ENCODE measurements at regions not wholly inside any gene's neighbourhood (a gene's known extent, or its start where the extent isn't known, plus 50 kb on each side); places are given as distances from the start of the nearest gene placed in this dataset.
A peak's percentile ranks its signal among the peaks of the same experiment; 100 is the strongest.

DNA sequence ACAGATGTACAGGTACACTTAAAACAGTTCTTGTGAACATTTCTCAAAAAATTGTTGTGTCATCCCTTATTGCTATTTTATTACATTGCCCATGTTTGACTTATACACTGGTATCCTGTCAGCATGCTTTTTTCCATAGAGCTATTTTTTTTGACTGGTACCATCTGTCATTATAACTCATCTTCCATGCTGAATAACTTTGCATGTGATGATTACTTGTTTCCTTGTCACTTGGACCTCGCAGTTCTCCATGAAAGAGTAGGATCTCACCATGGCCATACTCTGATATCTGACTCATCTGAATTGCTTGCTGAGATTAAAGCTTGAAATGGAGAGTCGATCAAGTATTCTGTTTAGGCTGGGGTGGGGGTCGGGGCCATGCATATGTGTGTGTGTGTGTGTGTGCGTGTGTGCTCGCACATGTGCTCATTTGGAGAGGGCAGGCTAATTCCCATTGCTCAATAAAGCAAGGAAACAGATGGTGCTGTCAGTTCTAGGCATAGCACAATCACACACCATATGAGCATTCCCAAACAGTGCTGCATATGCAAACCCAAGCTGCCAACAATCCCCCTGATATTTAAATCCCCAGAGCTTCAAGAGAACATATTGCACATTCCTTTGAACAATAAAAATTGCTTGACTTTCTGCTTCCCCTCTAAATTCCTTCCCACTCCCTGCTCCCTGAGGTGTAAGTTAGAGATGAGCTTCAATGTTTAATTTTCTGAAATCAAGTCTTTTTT is 62.9 kb downstream of the NHLRC3 start:
- no peak for DNase-seq (ENCODE audit: low read depth, low spot score)

DNA sequence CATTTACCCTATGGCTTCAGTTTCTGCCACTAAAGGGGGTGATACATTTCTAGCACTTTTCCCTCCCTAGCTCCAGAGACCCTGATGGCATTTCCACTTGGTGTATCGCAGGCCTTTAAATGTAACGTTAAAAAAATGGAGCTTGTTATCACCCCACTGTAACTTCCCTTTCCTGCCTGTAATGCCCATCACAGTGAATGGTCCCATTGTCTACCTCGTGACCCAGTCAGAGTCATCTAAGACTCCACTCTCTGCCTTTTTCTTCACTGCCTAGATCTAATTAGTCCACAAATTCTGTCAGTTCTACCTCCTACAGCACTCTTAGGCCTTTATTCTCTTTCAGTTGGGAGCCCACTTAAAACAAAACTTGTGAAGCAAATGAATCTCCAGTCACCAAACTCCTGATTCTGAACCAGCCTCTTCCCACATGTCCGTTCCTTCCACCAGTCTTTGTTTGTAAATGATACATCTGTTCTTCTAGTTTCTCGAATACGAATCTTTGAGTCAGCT is 64.8 kb downstream of the NHLRC3 start:
- no peak for DNase-seq (ENCODE audit: low read depth, low spot score)

DNA sequence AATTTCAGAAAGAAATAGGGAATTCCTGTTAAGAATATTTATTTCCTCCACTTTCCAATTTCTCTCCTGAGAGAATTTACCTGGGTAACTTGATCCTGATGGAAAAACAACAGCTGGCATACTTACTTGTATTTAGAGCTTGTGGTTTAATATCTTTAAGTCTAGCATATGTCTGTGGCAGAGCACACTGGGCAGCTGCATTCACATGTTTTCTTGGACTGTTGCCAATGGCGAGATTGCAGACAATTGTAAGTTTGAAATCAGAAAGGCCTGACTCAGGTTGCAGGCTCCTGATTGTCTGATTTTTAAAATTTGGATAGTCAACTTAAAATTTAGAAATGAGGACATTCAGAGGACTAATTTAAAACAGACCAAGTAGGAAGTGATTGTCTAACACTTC is 66.9 kb downstream of the NHLRC3 start:
- no peak for DNase-seq (ENCODE audit: low read depth, low spot score)

DNA sequence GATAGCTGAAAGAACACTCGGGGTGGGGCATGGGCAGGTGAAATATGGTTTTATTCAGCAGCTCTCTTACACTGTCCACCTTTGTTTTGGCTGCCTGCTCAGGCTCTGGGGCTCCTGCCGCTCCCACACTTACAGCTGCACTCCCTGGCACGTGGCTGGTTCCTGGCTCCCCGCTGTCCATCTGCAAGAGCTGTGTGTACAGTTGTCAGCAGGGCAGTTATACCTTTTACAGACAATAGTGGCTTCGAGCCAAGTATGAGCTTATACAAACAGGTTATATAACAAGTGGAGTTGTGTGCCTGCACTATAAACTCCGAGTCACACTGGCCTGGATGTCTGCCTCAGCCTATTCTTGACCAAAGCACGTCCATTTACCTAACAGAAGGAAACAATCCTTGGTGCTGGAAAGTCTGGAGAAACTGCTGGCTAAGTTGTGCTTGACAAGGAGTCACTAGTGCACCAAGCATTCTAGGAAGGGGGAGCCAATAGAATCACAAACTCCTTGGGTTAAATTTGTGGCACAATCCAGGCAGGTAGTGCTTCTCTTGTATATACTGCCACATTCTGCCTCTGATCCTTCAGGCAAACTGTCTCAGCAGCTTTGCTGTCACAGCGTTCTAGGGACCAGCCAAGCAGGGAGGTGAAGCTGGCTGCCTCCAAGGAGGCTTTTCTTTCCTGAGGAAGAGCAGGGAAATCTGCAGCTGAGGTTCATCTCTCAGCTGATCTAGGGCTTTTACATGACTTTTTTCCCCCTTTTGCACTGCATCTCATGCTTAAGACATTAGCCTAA is 68.2 kb downstream of the NHLRC3 start:
- DNase-seq (ENCODE audit: low read depth, low spot score): no peak

DNA sequence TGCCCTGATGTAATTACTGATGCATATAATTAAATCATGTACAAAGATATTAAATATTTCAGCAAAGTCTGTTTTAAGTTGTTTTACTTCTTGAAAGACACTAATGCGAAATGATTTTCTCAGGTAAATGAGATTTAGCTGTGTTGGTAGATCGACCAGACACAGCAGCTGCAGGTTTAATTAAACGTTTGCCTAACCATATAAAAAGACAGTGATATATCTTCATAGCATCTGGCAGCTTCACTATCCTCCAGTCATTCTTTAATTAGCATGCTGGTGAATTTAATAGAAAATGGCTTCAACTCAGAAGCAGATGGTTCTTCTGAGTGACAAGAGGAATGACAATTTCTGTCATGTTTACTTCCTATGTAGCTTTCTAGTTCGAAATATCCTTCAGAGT is 69.3 kb downstream of the NHLRC3 start:
- DNase-seq (ENCODE audit: low read depth, low spot score): no peak

DNA sequence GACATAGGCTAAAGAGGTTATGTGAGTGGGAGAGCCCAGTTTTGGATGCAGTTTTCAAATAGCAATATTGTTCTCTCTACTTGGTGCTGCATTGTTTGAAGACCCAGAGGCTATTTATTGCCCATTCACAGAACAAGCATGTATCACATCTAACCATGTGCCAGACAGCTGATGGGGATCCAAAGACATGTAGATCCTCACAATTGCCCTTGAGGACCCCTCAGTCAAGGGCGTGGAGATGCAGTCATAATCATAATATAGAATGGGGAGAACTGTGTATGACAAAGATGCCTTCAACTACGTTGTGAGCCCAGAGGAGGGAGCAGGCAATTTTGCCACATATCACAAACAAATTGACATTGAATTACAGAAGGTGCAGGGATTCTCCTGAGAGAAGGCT is 70.5 kb downstream of the NHLRC3 start:
- no peak for DNase-seq (ENCODE audit: low read depth, low spot score)

DNA sequence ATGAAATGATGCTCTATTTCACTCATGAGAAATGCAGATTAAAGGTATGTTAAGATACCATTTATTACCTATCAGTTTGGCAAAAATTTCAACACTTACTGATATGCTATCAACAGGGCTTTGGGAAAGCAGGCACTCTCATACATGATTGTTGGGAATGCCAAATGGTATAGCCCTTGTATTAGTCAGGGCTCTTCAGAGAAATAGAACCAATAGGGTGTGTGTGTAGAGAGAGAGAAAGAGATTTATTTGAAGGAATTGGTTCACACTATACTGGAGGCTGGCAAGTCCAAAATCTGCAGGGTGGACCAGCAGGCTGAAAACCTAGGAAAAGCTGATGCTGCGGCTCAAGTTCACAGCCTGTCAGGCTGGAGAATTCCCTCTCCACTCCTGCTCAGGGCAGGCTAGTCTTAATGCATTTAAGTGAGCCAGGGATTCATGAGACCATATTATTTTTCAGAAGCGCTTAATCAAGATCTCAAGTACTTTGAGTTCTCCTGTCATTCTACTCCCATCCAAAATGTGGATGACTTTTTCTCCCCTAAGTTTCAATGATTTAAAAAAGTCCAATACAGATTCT is 72.4 kb downstream of the NHLRC3 start:
- DNase-seq (ENCODE audit: low read depth, low spot score): no peak

DNA sequence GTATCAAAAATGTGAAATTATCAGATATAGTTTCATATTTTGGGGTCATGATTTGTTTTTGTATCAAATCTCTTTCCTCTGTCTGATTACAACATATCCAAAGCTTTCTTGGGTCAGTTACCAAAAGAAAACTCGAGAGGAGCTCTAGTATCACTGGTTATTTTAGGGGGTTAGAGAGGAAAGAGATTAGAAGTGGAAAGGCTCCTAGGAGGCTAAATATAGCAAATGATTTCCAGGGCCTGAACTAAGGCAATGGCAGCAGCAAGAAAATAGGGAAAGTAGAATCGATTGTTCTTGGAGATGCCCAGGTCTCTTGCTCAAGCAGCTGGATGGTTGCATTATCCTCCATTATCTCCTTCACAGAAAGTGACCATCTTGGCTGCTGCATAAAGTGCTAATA is 72.9 kb downstream of the NHLRC3 start:
- DNase-seq (ENCODE audit: low read depth, low spot score): no peak

DNA sequence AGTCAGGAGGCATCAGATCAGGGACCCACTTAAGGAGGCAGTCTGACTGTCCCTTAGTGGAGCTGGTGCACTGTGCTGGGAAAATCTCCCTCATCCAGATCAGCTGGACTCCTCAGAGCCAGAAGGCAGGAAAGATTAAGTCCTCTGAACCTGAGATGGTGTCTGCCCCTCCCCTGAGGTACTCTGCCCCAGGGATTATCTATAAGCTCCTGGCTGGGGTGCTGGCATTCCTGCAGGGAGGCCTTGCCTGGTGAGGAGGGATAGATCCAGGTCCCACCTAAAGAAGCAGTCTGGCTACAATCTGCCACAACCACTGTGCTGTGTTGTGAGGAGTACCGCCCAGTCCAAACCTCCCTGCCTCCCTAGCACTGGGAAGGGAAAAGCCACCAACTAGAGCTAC is 81.2 kb downstream of the NHLRC3 start:
- DNase-seq (ENCODE audit: low read depth, low spot score): no peak

DNA sequence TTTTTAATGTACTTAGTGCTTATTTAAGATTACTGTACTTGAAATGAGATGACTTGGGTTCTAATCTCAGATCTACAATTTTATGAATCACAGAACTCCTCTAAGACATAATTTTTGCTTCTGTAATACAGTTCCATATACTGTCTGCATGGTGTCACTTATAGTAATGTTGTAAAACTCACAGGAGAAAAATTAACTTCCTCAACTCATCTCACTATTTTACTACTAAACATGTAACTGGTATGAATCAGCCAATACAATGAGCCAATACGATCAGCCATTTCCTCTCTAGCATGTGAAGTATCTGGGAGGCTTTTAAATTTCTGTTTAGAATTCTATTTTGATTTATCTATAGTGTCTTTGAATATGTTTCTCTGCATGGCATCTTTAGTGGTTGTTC is 85.3 kb downstream of the NHLRC3 start:
- no peak for DNase-seq (ENCODE audit: low read depth, low spot score)

DNA sequence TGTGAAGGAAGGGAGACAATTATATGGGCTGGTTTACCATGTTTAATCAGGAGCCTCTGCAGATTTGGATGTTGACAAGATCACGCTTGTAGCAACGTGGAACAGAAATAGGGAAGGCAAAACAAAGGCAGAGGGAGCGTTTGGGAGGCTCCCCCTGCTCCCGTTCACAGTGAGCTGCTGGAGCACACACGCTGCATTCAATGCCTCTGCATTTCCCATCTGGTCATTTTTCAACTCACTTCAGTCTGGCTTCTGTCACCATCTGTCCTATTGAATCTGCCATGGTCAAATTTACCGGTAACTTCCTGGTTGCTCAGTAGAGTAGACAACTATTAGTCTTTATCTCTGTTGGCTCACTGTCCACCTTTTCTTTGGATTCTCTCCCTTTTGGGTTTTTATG is 91.0 kb downstream of the NHLRC3 start:
- no peak for DNase-seq (ENCODE audit: low read depth, low spot score)

DNA sequence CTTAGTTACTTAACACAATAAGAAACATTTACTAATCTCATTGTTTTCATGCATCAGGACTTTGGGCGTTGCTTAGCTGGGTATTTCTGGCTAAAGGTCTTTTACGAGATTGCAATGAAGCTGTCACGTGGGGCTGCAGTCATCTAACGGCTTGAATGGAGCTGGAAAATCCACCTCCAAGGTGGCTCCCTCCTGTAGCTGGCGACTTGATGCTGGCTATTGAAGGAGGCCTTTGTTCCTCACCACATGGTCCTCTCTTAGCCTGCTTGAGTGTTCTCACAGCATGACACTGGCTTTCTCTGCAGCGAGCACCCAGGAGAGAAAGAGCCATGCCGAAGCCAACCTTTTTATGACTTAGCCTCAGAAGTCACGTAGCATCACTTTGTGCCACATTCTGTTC is 92.0 kb downstream of the NHLRC3 start:
- DNase-seq (ENCODE audit: low read depth, low spot score): no peak

DNA sequence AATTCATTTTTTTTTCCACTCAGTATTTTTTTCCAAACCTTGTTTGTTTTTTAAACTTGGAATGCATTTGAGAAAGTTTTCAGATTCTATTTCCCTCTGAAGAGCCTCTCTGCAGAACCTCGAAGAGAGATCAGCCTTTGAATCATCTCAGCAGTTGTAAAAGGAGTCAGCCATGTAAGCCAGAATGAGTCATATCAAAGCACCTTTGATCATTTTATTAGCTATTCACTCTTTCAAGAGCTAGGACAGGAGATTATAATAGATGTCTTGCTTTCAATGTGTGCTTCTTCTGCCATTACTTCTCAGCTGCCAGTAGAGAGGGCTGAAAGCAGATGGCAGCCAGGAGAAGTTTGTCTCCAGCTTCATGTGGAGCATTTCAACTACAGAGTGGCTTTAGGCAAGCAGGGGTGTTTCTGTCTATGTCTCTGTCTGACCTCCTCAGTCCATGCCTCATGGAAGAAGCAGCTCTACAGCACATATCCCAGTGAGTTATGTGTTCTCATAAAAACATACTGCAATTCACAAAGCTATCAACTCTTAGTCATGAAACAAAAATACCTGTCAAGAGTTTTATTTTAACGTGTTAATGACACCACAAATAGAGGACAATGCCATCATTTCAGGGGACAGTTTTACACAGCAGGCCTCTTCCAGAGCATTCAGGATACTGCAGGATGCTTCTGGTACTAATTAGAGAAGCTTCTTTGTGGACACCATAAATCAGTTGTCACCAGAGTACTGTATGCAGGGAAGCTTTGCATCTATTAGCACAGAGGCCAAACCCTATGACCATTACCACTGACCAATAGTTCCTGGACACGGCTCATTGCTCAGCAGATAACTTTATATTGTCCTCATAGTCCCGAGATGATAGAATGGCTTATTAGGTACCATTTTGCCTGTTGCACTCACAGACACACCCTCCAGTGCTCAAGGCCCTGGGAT is 94.3 kb downstream of the NHLRC3 start:
- no peak for DNase-seq (ENCODE audit: low read depth, low spot score)

DNA sequence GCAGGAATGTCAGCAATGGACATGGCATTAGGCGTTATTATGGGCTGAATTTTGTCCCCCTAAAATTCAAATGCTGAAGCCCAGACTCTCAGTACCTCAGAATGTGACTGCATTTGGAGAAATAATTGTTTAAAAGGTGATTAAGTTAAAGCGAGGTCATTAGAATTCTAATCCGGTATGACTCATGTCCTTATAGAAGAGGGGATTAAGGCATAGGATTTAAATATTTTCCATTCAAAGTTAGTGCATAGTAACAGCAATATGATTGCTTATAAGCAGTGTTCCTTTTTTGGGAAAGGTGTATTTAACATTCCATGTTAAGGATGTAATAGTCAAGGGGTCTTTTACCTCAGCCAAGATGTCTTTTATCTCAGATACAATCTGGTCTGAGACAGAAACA is 95.5 kb downstream of the NHLRC3 start:
- DNase-seq (ENCODE audit: low read depth, low spot score): no peak

DNA sequence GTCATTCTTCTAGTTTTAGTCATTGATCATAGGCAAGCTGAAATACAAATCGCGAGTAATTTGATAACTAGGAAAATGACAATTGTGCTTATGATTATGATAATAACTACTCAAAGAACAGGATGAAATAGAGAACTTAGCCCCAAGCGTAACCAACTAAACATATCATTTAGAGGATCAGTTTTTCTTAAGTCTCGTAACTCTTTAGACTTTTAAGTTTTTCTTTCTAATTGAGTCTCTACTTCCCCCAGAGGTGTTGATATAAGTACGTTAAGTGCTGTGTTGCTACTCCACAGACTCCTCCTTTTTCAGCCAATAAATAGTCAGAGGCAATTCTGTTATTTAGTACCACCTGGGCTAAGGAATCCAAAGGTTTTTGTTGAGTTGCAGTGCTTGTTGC is 96.3 kb downstream of the NHLRC3 start:
- DNase-seq (ENCODE audit: low read depth, low spot score): no peak

DNA sequence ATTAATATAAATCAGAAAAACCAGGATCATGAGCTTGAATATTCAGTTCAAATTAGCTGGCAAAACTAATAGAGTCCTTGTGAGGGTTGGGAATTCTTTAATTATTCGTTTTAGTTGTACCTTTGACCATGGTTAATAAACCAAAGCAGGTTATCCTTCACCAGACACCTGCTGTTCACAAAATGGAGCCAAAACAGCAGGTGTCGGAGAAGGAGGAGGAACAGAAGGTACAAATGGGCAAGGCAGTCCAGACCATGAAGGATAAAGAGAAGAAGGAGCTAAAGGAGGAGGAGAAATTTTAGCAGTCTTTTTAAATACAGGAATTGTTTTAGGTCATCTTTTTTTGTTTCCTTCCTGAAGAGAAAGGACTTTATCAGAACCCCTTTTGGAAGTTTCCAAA is 106.1 kb downstream of the NHLRC3 start:
- DNase-seq (ENCODE audit: low read depth, low spot score): no peak

DNA sequence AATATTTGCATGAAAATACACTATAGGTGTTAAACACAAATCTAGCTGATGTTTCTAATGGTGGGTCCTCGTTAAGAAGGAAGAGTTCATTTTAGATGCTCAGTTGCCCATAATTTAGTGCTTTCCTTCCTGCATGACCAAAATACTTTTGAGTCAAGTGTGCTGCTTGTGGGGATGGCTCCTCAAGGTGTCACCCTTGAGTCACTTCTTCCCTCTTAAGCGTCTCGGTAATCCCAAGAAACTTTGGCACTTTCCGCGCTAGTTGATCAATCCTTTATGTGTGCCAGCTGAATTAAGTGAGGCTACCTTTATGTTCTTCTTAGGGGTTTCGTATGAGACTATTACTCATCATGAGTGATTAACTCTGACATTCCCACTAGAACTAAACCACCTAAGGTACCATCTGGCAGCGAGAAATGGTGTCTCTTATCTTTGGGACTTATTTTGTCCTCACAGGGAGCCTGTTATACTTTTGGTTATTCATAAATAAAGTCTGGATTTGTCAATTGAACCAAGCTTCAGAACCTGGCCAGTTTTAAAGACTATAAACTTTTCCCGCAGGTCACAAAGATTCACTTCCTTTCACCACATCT is 106.8 kb downstream of the NHLRC3 start:
- DNase-seq (ENCODE audit: low read depth, low spot score): peak; percentile 29

DNA sequence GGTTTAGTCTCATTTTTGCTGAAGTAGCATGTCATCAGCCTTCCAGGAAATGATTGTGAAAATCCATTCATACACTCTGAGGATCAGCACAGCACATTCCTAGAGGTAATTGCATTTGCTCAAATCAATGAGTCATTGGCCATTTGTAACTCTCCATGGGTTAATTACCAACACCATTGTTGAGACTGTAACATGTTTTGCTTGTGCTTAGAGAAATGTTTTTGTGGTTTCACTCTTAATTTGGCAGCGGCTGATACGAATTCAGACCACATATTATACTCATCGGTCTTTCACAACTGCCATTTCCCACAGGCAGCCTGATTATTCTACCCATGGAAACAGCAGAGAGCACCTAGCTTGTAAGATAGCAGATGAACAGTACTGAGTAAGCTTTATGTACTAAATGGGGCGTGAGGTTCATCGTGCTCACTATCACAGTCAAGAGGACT is 110.3 kb downstream of the NHLRC3 start:
- DNase-seq (ENCODE audit: low read depth, low spot score): no peak

DNA sequence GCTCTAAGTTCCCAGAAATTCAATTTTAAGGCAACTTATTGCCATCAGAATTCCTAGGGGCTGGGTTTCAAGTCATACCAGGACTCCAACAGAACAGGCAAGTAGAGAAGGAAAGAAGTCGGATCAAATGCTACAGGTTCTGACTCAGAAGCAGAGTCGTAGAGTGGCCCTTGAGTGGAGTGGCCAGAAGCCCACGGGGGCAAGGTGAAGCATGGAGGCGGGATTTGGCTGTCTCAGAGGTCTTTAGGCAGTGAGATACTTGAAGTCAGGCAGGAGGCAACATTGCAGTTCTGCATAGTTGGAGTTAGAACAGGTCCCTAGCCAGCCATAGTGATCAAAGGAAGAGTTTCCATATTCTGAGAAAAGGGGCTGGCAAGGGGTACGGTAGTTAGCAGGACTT is 111.6 kb downstream of the NHLRC3 start:
- DNase-seq (ENCODE audit: low read depth, low spot score): no peak

DNA sequence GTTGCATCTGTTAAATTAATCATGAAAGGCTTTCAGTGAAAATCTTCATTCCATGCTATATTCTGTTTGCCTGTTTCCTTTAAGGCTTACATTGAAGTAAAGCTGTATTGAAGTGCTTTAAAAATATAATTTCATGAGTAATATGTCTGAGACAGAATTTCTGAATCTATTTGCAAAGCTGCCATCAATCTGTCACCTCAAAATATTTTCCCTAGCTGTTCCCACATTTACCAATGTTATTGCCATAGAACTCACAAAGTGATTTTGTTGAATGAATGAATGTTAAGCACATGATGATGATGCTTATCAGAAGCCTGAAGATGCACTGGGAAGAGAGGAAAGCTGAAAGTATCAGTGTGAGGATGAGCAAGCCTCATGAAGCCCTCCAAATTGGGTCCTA is 115.8 kb downstream of the NHLRC3 start:
- DNase-seq (ENCODE audit: low read depth, low spot score): no peak

DNA sequence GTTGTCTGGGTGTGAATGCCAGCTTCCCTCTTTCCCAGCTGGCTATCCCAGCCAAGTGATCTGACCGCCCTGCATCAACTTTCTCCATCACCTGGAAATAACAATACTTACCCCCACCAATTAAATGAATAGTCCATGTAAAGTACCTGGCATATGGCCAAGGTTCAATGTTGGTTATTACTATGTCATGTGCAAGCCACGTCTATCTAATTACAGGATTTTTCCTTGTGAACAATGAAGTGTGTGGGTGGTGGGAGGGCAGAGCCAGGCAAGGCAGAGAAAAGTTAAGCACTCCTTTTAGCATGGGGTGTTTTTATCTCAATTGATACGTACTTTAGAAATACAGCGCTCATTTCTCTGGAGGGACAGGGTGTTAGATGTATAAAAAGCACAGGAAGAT is 121.1 kb downstream of the NHLRC3 start:
- no peak for DNase-seq (ENCODE audit: low read depth, low spot score)

Measured in pulmonary artery endothelial cell (primary cell).